ENCODE measurements at regions not wholly inside any gene's neighbourhood (a gene's known extent, or its start where the extent isn't known, plus 50 kb on each side); places are given as distances from the start of the nearest gene placed in this dataset.

GRCh38 chr20:51210084-51210483 lies 187.2 kb upstream of the KCNG1 start:
- TF ChIP-seq CTCF (IDR thresholded peaks at IDR 0.05) = no peak
- TF ChIP-seq POLR2A (IDR thresholded peaks at IDR 0.05) = no peak

Data from adrenal gland (tissue), 5 donors.